Right renal pelvis (tissue), 4 donors: ENCODE measurements at regions not wholly inside any gene's neighbourhood (a gene's known extent, or its start where the extent isn't known, plus 50 kb on each side); places are given as distances from the start of the nearest gene placed in this dataset.
"Not testable (repeated sequence)": the region's sequence is repeated elsewhere in the genome, so short reads cannot be mapped to it uniquely, and the experiment has no call there.

ENCODE experiments used
- DNase-seq, 4 donors: peaks; one replicate each; pipeline ENCODE4 v3.0.0-alpha.2; 2013; ENCODE audit warnings: low read depth in 4 of 4, low spot score in 3 of 4, missing footprints in 1 of 4

DNA sequence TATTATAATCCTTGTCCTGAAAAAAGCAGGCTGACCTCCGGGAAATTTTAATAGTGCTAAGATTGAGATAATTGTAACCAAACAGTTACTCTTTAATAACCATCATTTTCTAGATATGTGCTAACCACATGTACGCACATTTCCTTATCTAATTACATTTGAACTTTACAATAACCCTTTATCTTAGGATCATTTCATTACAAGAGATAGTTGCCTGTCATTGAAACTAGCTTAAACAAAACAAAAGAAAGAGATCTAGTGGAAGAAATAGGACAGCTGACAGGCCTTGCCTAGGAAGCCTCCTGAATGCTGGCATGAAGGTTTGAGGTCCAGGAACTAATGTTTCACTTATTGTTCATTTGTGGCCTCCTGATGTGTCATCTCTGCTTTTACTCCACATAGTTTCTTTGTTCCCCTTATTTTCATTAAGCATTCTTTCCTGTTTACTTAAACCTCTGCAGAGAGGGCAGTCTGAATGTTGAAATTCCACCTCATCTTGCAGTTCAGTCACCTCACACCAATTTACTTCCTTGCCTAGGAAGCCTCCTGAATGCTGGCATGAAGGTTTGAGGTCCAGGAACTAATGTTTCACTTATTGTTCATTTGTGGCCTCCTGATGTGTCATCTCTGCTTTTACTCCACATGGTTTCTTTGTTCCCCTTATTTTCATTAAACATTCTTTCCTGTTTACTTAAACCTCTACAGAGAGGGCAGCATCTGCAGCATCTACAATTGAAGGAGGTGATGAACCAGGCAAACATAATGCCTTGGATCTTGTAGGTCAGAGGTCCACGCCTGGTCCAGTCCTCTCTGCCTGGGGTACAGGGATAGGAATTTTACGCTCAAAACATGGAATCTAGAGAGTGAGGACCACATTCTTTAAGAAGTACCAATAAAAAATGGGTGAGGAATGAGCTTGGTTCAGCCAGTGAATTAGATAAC, 247.5 kb downstream of the SPATA31A6 start:
- not testable (repeated sequence) for DNase-seq

DNA sequence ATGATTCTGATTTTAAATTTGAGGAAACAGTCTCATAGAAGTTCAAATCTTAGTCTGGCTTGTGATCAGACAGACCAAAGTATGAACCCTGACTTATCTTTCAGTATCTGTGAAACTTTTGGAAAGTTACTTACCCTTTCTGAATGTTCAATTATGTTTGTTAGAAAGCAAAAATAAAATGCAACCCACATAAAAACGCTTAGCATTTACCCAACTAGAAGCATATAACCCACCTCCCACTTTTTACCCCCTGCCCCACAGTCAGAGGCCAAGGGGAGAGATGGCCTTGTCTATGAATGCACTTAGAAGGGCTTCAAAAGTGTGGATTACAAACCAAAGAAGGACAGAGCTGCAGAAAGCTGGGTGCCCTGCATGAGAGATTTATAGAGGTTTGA, 248.2 kb downstream of the SPATA31A6 start:
- not testable (repeated sequence) for DNase-seq

DNA sequence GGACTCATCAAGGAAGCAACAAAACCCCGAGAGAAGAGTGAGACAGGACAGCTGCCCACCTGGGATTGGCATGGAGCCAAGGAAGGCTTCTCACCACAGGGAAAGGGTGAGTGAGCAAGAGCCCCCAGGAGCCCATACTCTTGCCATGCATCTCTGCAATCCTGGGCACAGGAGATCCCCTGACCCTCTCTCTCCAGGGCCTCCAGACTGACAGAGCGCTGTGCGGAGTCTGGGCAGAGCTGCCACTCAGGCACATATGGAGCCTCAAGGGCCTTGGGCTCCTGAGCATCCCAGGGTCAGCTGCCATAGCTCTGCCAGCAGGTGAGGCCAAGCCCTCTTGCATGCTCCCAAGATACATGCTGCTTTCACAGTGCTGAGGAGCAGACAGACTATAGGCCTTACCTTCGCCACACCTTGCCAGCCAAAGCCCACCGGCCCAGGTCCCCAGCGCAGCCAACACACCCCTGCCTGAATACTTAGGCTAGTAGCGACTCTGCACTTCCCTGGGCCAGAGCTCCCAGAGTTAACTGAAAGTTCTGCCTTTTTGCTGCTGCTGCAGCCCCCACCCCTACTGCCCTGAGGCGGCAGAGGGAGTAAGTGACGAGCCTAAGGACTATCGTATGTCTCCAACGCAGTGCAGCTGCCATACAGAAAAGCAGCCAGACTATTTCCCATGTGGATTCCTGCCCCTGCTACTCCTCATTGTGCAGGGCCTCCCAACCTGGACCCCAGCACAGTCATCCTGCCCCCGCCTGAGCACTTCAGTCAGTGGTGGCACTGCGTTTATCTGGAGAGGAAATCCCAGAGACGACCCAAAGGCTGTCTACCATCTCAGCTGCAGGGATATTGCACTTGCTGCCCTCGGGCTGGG, 251.6 kb downstream of the SPATA31A6 start:
- not testable (repeated sequence) for DNase-seq

GRCh38 chr9:42435715-42436342, 252.4 kb downstream of the SPATA31A6 start:
- not testable (repeated sequence) for DNase-seq

GRCh38 chr9:42437057-42437759, 253.7 kb downstream of the SPATA31A6 start:
- DNase-seq: not testable (repeated sequence)

GRCh38 chr9:42442680-42443079, 259.2 kb downstream of the SPATA31A6 start:
- DNase-seq: not testable (repeated sequence)

DNA sequence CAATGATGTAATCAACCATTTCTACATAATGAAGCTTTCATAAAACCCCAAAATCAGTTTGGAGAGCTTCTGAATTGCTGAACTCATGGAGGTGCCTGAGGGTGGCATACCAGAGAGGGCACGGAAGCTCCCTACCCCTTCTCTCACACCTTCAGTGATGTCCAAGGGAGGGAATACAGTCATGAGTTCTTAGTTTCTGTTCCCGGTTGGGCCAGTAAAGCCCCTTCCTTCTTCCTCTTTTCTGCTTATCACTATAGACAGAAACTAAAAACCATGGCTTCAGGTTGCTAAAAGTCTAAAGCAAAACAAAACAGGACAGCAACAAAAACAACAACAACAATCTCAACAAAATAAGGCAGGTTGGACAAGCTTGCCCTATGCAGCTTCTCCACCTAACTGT, 260.0 kb downstream of the SPATA31A6 start:
- DNase-seq: not testable (repeated sequence)

GRCh38 chr9:42461436-42461835, 278.0 kb downstream of the SPATA31A6 start:
- DNase-seq: not testable (repeated sequence)

GRCh38 chr9:42461863-42462262, 278.4 kb downstream of the SPATA31A6 start:
- DNase-seq: not testable (repeated sequence)

DNA sequence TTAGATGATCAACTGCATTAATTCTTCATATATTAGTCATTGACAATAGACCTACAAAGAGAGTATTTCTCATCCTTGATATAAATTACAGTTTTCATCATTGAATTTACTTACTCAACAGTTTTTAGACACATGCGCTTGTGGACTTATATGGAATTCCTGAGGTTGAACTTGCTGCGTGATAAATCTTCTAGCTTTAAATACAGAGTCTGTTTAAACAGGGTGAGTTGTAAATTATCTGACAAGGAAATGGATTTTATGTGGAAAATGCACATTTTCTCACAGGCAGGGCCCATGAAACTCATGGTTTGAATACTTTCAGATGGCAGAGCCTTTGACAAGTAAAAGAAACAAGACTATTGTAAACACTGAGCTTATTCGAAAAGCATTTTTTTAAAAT, 280.5 kb downstream of the SPATA31A6 start:
- DNase-seq: peak in 1 of 4 donors; percentile 0

GRCh38 chr9:42470577-42470976, 287.1 kb downstream of the SPATA31A6 start:
- DNase-seq: peak in 1 of 4 donors; percentile 0

DNA sequence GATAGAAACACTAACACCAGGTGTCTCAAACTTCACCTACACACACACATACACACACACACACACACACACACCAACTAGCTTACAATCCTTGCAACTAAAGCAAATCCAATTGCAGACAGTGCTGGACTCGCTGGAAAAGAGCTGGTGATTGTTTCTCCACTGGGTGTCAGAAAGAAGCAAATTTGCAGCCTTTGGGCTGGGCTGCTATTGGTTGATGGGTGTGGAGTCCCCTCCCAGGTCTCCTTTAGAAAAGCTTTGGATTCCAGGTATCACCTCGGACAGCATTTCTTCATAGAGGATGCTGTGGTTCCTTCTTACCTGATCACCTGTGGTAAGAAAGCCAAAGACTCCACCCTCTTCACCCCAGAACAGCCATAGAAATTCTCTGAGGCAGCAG, 307.5 kb downstream of the SPATA31A6 start:
- not testable (repeated sequence) for DNase-seq

DNA sequence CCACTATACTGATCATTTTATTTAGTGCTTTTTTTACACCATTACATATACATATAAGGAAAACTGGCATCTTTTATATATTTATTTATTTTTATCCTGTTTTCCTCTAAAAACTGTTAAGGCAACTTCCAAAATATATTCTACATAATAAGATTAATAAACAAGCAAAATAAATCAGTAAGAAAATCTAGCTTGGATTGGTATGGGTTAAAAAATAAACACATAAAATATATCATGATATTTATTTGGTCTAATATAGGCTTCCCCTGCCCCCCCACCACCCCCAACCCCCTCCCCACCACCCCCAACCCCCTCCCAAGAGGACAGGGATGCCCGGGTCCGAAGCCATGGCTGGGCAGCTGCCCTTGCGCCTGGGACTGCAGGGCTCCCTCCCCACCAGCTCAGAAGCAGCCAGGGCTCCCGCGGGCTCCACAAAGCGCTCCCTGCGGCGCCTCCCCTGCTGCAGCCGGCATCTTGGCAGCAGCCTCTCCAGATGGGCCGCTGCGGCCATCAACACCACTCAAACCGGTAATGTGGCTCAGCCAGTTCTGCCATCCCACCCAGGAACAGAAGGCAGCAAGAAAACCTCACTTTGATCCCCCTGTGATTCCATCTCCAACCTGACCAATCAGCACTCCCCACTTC, 319.3 kb downstream of the SPATA31A6 start:
- not testable (repeated sequence) for DNase-seq

DNA sequence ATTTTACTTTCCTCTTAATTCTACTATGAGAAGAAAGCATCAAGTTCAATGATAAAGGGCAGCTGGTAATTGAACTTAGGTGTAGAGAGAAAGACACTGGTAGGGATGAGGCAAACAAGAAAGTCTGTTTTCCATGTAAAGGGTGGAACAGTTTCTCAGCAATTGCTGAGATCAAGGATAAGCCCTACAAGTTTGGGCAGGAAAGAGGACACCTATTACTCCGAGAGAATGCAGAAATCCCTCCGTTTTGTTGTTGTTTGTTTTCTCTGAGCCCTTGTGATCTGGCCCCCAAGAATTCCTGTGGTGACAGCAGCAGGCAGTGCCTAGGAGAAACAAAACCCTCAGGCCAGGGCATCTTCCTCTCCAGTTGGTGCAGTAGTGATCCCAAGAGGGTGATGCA, 324.7 kb downstream of the SPATA31A6 start:
- DNase-seq: not testable (repeated sequence)

GRCh38 chr9:42513535-42513934, 330.1 kb downstream of the SPATA31A6 start:
- not testable (repeated sequence) for DNase-seq

DNA sequence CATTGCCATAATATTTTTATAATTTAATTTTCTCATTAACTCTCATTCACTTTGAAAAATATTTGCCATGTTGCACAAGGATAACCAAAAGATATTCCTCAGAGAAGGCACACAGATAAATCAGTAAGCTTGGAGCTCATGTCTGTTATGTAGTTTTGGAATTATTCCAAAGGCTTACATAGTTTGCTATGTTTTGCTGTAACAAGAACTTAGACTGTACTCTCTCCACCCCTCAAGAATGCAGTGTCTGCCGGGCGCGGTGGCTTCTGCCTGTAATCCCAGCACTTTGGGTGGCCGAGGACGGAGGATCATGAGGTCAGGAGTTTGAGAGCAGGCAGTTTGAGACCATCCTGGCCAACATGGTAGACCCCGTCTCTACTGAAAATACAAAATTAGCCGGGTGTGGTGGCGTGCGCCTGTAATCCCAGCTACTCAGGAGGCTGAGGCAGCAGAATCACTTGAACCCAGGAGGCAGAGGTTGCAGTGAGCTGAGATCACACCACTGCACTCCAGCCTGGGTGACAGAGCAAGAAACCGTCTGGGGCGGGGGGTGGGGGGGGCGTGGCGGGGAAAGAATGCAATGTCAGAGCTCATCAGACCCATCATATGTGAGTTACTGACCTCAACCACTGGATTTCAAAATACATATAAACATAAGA, 351.0 kb downstream of the SPATA31A6 start:
- not testable (repeated sequence) for DNase-seq

- DNase-seq: not testable (repeated sequence)
Measured at GRCh38 chr9:42534984-42535325, 351.5 kb downstream of the SPATA31A6 start.

- DNase-seq: not testable (repeated sequence)
Measured at GRCh38 chr9:42550789-42551357, 367.4 kb downstream of the SPATA31A6 start.

DNA sequence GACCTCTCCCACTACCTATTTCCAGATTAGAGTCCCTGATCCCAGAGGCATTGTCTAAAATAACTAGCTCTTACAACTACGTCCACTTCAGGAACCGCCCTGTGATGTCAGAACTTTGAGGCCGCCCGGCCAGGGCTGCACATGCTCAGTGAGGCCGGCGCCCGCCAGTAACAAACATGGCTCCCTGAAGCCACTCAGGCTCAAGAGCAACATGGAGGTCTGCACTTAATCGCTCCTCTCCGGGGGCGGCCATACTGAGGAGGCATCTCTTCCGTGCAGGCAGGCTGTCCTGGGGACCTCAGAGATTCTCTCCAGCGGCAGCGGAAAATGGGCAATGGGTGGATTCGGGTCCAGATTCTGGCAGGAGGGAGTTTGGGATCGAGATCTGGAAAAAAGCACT, 385.1 kb downstream of the SPATA31A6 start:
- DNase-seq: not testable (repeated sequence)
